ENCODE measurements at regions not wholly inside any gene's neighbourhood (a gene's known extent, or its start where the extent isn't known, plus 50 kb on each side); places are given as distances from the start of the nearest gene placed in this dataset.

- Histone ChIP-seq H3K4me1 (ENCODE audit: insufficient read depth, low read length) (no peaks in the 10 kb centered on the region), H2AFZ (ENCODE audit: low read depth, low read length) (no peak overlapping the region), H3K27me3 (ENCODE audit: insufficient read depth, low read length) (no peaks in the 10 kb centered on the region)
These were observed 67.6 kb downstream of the HTR1A start for GRCh38 chr5:63894690-63895089.

GRCh38 chr5:63878788-63879187 lies 83.5 kb downstream of the HTR1A start:
- no peak overlapping the region for H2AFZ ChIP-seq (ENCODE audit: low read depth, low read length)
- no peaks in the 10 kb centered on the region for H3K36me3 ChIP-seq (ENCODE audit: insufficient read depth, low read length)
- H3K4me1 ChIP-seq (ENCODE audit: insufficient read depth, low read length), result no peaks in the 10 kb centered on the region
- no peak overlapping the region for H3K4me3 ChIP-seq (ENCODE audit: low read length)
- H3K27me3 ChIP-seq (ENCODE audit: insufficient read depth, low read length), result no peaks in the 10 kb centered on the region
- no peaks in the 10 kb centered on the region for H3K9me3 ChIP-seq (ENCODE audit: low read length)

More at GRCh38 chr5:63894690-63895089, 67.6 kb downstream of the HTR1A start:
- Histone ChIP-seq H3K36me3 (ENCODE audit: insufficient read depth, low read length) (no peaks in the 10 kb centered on the region), H3K4me3 (ENCODE audit: low read length) (no peak overlapping the region), H3K9me3 (ENCODE audit: low read length) (no peaks in the 10 kb centered on the region)

GRCh38 chr5:63877961-63878360 lies 84.3 kb downstream of the HTR1A start:
- no peak overlapping the region for H2AFZ ChIP-seq (ENCODE audit: low read depth, low read length)
- no peaks in the 10 kb centered on the region for H3K4me1 ChIP-seq (ENCODE audit: insufficient read depth, low read length)
- no peaks in the 10 kb centered on the region for H3K9me3 ChIP-seq (ENCODE audit: low read length)
- H3K27me3 ChIP-seq (ENCODE audit: insufficient read depth, low read length), result no peaks in the 10 kb centered on the region
- no peaks in the 10 kb centered on the region for H3K36me3 ChIP-seq (ENCODE audit: insufficient read depth, low read length)
- H3K4me3 ChIP-seq (ENCODE audit: low read length), result no peak overlapping the region

- H3K9me3 ChIP-seq (ENCODE audit: low read length), result no peaks in the 10 kb centered on the region
- no peak overlapping the region for H3K4me3 ChIP-seq (ENCODE audit: low read length)
- no peak overlapping the region for H2AFZ ChIP-seq (ENCODE audit: low read depth, low read length)
- no peaks in the 10 kb centered on the region for H3K4me1 ChIP-seq (ENCODE audit: insufficient read depth, low read length)
- no peaks in the 10 kb centered on the region for H3K27me3 ChIP-seq (ENCODE audit: insufficient read depth, low read length)
- H3K36me3 ChIP-seq (ENCODE audit: insufficient read depth, low read length), result no peaks in the 10 kb centered on the region
These were observed 101.9 kb downstream of the HTR1A start for GRCh38 chr5:63860379-63860778.

GRCh38 chr5:63854076-63854475 lies 108.2 kb downstream of the HTR1A start:
- Histone ChIP-seq H3K4me3 (ENCODE audit: low read length) (no peak overlapping the region), H3K36me3 (ENCODE audit: insufficient read depth, low read length) (no peaks in the 10 kb centered on the region), H3K27me3 (ENCODE audit: insufficient read depth, low read length) (no peaks in the 10 kb centered on the region), H2AFZ (ENCODE audit: low read depth, low read length) (no peak overlapping the region), H3K9me3 (ENCODE audit: low read length) (no peaks in the 10 kb centered on the region), H3K4me1 (ENCODE audit: insufficient read depth, low read length) (no peaks in the 10 kb centered on the region)

- Histone ChIP-seq H3K4me1 (ENCODE audit: insufficient read depth, low read length) (no peaks in the 10 kb centered on the region), H3K27me3 (ENCODE audit: insufficient read depth, low read length) (no peaks in the 10 kb centered on the region), H3K36me3 (ENCODE audit: insufficient read depth, low read length) (no peaks in the 10 kb centered on the region), H3K4me3 (ENCODE audit: low read length) (no peak overlapping the region), H2AFZ (ENCODE audit: low read depth, low read length) (no peak overlapping the region), H3K9me3 (ENCODE audit: low read length) (no peaks in the 10 kb centered on the region)
These were observed 119.1 kb downstream of the HTR1A start for GRCh38 chr5:63843190-63843589.

GRCh38 chr5:63837437-63837836 lies 124.8 kb downstream of the HTR1A start:
- no peaks in the 10 kb centered on the region for H3K27me3 ChIP-seq (ENCODE audit: insufficient read depth, low read length)
- H3K36me3 ChIP-seq (ENCODE audit: insufficient read depth, low read length), result no peaks in the 10 kb centered on the region
- no peaks in the 10 kb centered on the region for H3K4me1 ChIP-seq (ENCODE audit: insufficient read depth, low read length)
- H3K9me3 ChIP-seq (ENCODE audit: low read length), result no peaks in the 10 kb centered on the region
- no peak overlapping the region for H3K4me3 ChIP-seq (ENCODE audit: low read length)
- no peak overlapping the region for H2AFZ ChIP-seq (ENCODE audit: low read depth, low read length)

GRCh38 chr5:63831381-63831780 lies 130.9 kb downstream of the HTR1A start:
- no peak overlapping the region for H2AFZ ChIP-seq (ENCODE audit: low read depth, low read length)
- H3K27me3 ChIP-seq (ENCODE audit: insufficient read depth, low read length), result no peaks in the 10 kb centered on the region

GRCh38 chr5:63825984-63826383 lies 136.3 kb downstream of the HTR1A start:
- no peak overlapping the region for H3K4me3 ChIP-seq (ENCODE audit: low read length)
- H3K27me3 ChIP-seq (ENCODE audit: insufficient read depth, low read length), result no peaks in the 10 kb centered on the region
- no peaks in the 10 kb centered on the region for H3K9me3 ChIP-seq (ENCODE audit: low read length)
- no peaks in the 10 kb centered on the region for H3K36me3 ChIP-seq (ENCODE audit: insufficient read depth, low read length)
- no peaks in the 10 kb centered on the region for H3K4me1 ChIP-seq (ENCODE audit: insufficient read depth, low read length)
- H2AFZ ChIP-seq (ENCODE audit: low read depth, low read length), result no peak overlapping the region

More at GRCh38 chr5:63831381-63831780, 130.9 kb downstream of the HTR1A start:
- Histone ChIP-seq H3K4me3 (ENCODE audit: low read length) (no peak overlapping the region), H3K36me3 (ENCODE audit: insufficient read depth, low read length) (no peaks in the 10 kb centered on the region), H3K9me3 (ENCODE audit: low read length) (no peaks in the 10 kb centered on the region), H3K4me1 (ENCODE audit: insufficient read depth, low read length) (no peaks in the 10 kb centered on the region)

- H3K36me3 ChIP-seq (ENCODE audit: insufficient read depth, low read length), result no peaks in the 10 kb centered on the region
- H3K4me1 ChIP-seq (ENCODE audit: insufficient read depth, low read length), result no peaks in the 10 kb centered on the region
These were observed 138.7 kb downstream of the HTR1A start for GRCh38 chr5:63823583-63823982.

GRCh38 chr5:63822614-63823013 lies 139.6 kb downstream of the HTR1A start:
- Histone ChIP-seq H3K9me3 (ENCODE audit: low read length) (no peaks in the 10 kb centered on the region), H3K4me1 (ENCODE audit: insufficient read depth, low read length) (no peaks in the 10 kb centered on the region), H3K27me3 (ENCODE audit: insufficient read depth, low read length) (no peaks in the 10 kb centered on the region), H3K4me3 (ENCODE audit: low read length) (no peak overlapping the region), H3K36me3 (ENCODE audit: insufficient read depth, low read length) (no peaks in the 10 kb centered on the region), H2AFZ (ENCODE audit: low read depth, low read length) (no peak overlapping the region)

More at GRCh38 chr5:63823583-63823982, 138.7 kb downstream of the HTR1A start:
- Histone ChIP-seq H3K4me3 (ENCODE audit: low read length) (no peak overlapping the region), H3K9me3 (ENCODE audit: low read length) (no peaks in the 10 kb centered on the region), H2AFZ (ENCODE audit: low read depth, low read length) (no peak overlapping the region), H3K27me3 (ENCODE audit: insufficient read depth, low read length) (no peaks in the 10 kb centered on the region)

GRCh38 chr5:63820577-63820976 lies 141.7 kb downstream of the HTR1A start:
- H2AFZ ChIP-seq (ENCODE audit: low read depth, low read length), result no peak overlapping the region
- H3K27me3 ChIP-seq (ENCODE audit: insufficient read depth, low read length), result no peaks in the 10 kb centered on the region
- no peaks in the 10 kb centered on the region for H3K36me3 ChIP-seq (ENCODE audit: insufficient read depth, low read length)
- H3K4me3 ChIP-seq (ENCODE audit: low read length), result no peak overlapping the region
- no peaks in the 10 kb centered on the region for H3K9me3 ChIP-seq (ENCODE audit: low read length)
- no peaks in the 10 kb centered on the region for H3K4me1 ChIP-seq (ENCODE audit: insufficient read depth, low read length)

GRCh38 chr5:63812693-63813092 lies 149.6 kb downstream of the HTR1A start:
- no peaks in the 10 kb centered on the region for H3K36me3 ChIP-seq (ENCODE audit: insufficient read depth, low read length)
- no peaks in the 10 kb centered on the region for H3K9me3 ChIP-seq (ENCODE audit: low read length)
- H2AFZ ChIP-seq (ENCODE audit: low read depth, low read length), result no peak overlapping the region
- H3K4me3 ChIP-seq (ENCODE audit: low read length), result no peak overlapping the region
- H3K4me1 ChIP-seq (ENCODE audit: insufficient read depth, low read length), result no peaks in the 10 kb centered on the region
- H3K27me3 ChIP-seq (ENCODE audit: insufficient read depth, low read length), result no peaks in the 10 kb centered on the region

- H3K27me3 ChIP-seq (ENCODE audit: insufficient read depth, low read length), result no peaks in the 10 kb centered on the region
- H2AFZ ChIP-seq (ENCODE audit: low read depth, low read length), result no peak overlapping the region
- no peaks in the 10 kb centered on the region for H3K4me1 ChIP-seq (ENCODE audit: insufficient read depth, low read length)
- no peak overlapping the region for H3K4me3 ChIP-seq (ENCODE audit: low read length)
- H3K9me3 ChIP-seq (ENCODE audit: low read length), result no peaks in the 10 kb centered on the region
- no peaks in the 10 kb centered on the region for H3K36me3 ChIP-seq (ENCODE audit: insufficient read depth, low read length)
These were observed 150.3 kb downstream of the HTR1A start for GRCh38 chr5:63811961-63812360.

Measured in neuron (in vitro differentiated cells).